Left ventricle myocardium superior (tissue), 1 donor: ENCODE measurements at regions not wholly inside any gene's neighbourhood (a gene's known extent, or its start where the extent isn't known, plus 50 kb on each side); places are given as distances from the start of the nearest gene placed in this dataset.
"Not testable (repeated sequence)": the region's sequence is repeated elsewhere in the genome, so short reads cannot be mapped to it uniquely, and the experiment has no call there.

ENCODE experiments used
- ATAC-seq: fragments of 200-7000 bp; cut with Tn5 transposase; one replicate; pipeline ENCODE4 v1.9.1; 2020; ENCODE audit warnings: mild to moderate bottlenecking, moderate library complexity
- DNase-seq: peaks from one replicate; pipeline ENCODE4 v3.0.0-alpha.2; 2020
- intact Hi-C: fragments of 100-400 bp; cut with micrococcal nuclease; formaldehyde crosslinking; loops from one replicate; pipeline ENCODE4 v1.11.0; 2022
- donor health status: DM: no; HTN: yes; CAD: no; lungs with severe emphysema.

DNA sequence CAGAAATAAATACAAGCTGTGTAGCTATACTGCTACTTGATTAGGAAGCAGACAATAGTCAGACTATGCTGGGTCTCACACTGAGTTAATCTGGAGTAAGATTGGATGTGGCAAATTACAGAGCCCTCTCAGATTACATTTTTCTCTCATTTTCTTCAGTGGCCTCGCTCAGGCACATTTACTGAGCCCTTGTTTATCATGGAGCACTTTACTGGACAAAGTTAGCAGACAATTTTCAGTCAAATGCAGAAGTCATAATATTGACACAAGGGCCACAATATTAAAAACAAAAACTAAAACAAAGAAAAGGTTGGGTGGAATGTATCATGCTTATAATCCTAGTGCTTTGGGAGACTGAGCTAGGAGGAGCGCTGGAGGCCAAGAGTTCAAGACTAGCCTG lies 95.0 kb upstream of the MAP3K7 start:
- intact Hi-C loops, result no loop called here
- DNase-seq (no peak), ATAC-seq (no peak)

DNA sequence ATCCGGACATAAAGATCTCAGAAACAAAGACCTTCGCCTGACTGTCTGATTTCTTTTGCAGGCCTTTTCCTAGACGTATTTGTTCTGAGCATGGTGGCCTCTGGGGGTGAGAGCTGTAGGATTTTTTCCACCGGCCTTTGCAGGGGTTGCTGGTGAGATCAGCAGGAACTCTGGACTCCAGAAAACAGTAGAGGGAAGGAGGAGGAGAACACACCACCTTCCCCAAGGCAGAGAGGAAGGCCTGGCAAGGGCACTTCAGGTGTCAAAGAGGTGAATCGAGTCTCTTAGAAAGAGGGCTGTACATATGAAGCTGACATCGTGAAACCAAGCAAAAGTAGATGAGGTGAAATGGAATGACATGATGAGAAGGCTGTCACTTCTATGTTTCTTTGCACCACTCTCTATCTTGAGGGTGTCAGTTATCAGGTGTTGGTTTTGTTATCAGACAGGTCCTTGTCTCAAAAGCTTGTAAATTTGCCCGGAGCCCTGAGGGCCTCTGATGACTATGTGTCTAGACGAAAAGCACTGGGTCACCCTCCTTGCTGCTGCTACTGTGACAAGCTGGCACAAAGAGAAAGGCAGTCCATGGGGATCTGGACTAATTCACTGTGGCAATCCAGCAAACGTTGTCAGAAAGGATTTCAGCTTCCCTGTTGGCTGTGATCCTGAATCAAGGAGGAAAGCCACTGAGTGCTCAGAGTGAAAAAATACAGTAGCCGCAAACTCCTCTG lies 91.3 kb upstream of the MAP3K7 start:
- ATAC-seq, result peak; percentile 90
- intact Hi-C loops, result no loop called here
- DNase-seq, result no peak

DNA sequence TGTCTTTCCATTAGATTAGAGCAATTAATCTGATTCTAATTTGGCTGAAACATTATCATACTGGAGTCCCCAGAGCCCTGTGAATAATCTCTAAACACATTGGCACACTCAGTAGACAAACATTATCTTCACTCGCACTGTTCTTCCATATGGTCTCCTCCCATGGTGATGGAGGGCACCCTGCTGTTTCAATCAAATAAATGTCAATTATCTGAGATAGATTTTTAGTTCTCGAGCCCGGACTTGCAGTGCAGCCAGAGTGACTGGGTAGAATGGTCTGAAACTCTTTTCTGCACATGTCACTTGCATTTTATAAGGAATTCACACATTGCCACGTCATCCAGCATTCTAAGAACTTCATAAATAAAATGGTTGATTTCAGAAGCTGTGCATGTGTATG lies 90.6 kb upstream of the MAP3K7 start:
- ATAC-seq (no peak), DNase-seq (no peak)
- intact Hi-C loops, result no loop called here

DNA sequence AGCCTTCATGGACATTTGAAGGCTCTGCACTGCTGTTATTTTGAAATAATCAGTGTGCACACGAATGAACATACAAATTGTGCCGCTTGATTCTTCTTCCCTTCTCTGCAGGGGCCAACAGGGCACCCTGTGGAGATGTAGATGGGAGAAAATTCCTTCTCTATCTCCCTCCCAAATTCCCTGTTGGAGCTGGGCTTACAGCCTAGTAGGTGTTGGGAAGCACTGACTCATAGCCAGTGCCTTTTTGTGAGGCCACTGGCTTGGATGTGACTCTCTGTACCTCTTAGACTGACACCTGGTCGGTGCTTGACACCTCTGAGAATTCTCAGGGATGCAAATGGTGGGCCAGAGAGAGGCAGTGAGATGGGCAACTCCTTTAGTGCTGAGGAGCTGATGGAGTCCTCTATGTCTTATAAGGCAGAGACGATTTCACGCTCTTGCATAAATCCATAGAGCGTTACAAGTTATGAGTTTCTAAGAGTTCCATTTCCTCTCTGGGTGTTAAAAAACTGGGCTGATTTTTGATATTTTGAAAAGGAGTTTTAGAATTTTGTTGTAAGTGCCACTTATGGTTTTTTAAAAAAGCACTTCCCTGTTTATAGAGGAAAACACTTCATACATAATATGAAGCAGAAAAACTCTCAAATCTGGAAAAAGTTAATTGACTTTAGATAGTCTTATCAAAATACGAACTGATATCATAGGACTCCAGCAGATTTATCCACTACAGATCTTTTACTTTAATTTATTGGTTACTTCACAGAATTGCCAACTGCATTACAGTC lies 89.8 kb upstream of the MAP3K7 start:
- ATAC-seq, result no peak
- DNase-seq, result no peak
- intact Hi-C loops, result no loop called here

DNA sequence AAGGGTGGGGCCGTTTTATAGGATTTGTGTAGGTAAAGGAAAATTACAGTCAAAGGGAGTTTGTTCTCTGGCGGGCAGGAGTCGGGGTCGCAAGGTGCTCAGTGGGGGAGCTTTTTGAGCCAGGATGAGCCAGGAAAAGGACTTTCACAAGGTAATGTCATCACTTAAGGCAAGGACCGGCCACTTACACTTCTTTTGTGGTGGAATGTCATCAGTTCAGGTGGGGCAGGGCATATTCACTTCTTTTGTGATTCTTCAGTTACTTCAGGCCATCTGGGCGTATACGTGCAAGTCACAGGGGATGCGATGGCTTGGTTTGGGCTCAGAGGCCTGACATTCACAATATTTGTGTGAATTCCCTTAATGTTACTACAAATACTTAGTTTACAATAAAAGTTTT lies 88.2 kb upstream of the MAP3K7 start:
- ATAC-seq, DNase-seq, intact Hi-C loops: not testable (repeated sequence)

DNA sequence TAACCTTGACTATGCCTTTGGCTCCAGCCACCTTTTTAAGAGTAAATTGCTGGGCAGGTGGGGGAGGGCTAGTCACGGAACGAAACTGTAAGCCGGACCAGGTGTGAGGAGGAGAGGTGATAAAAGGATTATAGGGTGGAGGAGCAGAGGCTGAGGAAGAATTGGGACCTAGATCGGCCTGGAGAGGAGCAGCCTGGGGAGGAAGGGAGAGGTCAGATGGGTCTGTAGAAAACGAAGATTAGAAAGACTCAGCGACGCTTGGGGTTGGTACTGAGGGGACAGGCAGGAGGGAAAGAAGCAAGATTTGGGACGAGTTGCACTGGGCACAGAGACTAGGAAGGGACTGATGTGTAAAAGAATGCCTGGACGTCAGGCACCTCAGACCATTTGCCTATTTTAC lies 87.2 kb upstream of the MAP3K7 start:
- DNase-seq, intact Hi-C loops, ATAC-seq: not testable (repeated sequence)

DNA sequence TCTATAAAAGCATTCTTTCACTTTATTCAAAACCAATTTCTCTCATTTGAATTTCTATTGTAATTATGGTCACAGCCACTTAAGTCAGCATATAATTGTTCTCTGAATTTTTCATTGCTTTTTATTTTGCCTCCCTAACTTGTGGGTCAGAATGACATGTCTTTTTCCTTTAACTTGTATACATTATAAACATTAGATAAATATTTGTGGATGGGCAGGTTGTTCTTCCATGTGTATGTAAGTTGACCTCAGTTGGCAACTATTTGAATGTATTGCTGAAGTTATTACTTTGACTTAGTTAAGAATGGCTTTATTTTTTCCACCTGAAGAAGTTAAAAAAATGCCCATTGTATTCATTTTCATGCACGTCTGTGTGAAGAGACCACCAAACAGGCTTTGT lies 83.0 kb upstream of the MAP3K7 start:
- DNase-seq (no peak), ATAC-seq (no peak)
- intact Hi-C loops, result no loop called here

DNA sequence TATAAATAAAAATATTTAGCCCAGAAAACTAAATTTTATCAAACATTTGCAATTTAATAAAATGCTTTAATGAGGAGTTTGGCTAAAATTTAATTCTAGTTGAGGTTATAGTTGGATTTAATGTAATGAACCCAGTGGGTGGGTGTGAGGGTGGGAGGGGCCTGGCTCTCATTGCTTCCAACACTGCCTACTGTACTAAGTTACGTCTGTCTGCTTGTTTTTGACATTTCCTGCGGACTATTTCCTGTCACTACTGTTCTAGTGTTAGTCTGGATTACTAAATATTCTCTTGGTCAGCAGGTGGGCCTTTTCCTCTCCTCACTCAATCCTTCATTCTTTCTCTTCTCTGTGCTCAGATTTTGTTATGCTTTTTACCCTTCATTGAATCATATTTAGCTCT lies 82.5 kb upstream of the MAP3K7 start:
- DNase-seq (no peak), ATAC-seq (no peak)
- intact Hi-C loops, result no loop called here

DNA sequence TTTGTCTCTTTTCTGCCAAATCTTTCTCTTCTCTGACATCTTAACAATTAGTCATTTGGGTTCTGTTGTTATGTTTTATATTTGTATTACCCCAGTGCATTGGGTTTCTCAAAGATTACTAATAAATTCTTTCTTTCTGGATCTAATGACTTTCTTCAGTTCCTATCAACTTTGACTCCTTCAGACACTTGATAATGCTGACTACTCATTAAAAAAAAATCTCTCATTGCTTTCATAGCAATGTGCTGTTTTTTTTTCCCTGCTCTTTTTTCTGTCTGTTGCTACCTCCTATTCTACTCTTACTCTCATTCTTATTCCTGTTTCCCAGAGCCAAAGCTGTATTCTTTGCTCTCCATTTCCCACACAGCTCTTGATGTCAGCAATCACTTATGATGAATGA lies 81.3 kb upstream of the MAP3K7 start:
- DNase-seq (no peak), ATAC-seq (no peak)
- intact Hi-C loops, result no loop called here

DNA sequence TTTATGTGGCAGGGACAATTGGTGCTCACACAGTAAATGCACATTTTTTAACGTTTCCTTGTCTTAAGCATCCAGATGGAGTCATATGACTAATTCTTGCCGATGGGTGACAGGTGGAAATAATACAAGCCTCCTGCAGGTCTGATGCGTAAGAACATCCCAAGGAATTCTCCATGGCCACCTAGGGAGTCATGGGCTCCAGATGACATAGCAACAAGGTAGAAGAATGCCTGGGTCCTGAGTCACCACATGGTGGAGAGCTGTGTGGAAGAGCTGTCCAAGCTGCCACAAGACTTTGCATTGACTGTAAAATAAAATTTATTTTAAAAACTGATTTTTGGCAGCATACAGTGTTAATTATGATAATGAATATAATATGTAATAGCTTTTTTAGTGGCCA lies 77.0 kb upstream of the MAP3K7 start:
- intact Hi-C loops, result no loop called here
- DNase-seq, result no peak
- ATAC-seq, result no peak

DNA sequence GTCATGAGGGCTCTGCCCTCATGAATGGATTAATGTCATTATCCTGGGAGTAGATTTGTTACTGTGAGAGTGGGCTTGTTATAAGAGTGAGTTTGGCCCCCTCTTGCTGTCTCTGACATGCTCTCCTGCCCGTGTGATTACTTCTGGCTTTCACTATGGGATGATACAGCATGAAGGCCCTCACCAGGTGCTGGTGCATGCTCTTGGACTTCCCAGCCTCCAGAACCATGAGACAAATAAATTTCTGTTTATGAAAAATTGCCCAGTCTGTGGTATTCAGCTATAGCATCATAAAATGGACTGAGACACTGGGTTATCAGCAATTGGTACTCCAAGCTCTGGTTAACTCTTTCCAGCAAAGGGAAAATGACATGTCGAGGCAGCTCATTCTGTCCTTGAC lies 76.2 kb upstream of the MAP3K7 start:
- intact Hi-C loops, result no loop called here
- no peak for DNase-seq
- no peak for ATAC-seq

DNA sequence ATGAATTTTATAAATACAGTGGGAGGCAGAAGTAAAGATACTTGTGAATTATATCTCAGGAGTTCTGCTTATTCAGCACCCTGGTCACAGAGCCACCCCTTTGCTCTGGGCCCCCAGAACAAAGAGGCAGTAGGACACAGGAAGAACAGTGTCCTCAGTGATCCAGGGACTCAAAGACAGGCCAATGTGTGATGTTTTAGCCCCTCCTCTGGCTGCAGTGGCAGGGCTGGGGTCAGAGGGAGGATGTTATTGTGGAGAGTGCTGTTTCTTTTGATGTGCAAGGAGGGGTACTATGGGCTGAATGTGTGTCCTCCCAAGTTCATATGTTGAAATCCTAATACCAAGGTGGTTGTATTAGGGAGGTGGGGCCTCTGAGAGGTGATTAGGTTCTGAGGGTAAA lies 74.1 kb upstream of the MAP3K7 start:
- intact Hi-C loops, result no loop called here
- DNase-seq, result no peak
- ATAC-seq, result no peak

DNA sequence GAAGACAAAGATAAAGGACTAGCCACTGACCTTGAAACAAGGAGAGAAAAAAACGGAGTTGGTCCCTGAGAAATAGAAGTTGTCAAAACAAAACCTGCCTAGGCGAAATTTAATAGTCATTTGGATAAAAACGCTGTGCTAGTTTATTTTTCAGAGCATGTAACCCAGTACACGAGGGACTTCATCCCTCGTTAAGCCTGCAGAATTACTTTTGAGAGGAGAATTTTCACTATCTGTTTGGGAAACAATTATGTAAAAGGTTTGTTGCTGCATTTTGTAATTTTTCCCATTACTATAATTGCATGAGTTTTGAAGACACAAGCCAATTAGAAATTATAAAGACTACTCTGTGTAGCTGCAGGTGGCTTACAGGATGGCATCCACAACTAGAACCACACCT lies 71.6 kb upstream of the MAP3K7 start:
- no peak for ATAC-seq
- intact Hi-C loops, result no loop called here
- DNase-seq, result no peak

DNA sequence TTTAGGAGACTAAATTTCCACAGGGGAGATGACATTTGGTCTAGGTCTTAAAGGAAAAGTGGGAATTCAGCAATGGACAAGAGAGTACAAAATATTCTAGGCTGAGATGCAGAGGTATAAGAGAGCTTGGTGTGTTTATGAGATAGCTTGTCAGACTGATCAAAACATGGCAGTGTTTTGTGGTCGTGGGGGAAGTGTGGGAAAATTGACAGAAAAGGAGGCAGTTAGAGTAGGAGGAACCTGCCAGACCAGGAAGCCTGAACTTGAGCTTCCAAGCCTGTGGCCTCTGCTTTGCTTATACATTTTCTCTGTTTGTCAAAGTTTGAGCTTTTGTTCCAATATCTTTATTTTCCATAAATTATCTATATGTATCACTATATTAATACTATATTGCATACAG lies 69.5 kb upstream of the MAP3K7 start:
- ATAC-seq (no peak), DNase-seq (no peak)
- intact Hi-C loops, result no loop called here

DNA sequence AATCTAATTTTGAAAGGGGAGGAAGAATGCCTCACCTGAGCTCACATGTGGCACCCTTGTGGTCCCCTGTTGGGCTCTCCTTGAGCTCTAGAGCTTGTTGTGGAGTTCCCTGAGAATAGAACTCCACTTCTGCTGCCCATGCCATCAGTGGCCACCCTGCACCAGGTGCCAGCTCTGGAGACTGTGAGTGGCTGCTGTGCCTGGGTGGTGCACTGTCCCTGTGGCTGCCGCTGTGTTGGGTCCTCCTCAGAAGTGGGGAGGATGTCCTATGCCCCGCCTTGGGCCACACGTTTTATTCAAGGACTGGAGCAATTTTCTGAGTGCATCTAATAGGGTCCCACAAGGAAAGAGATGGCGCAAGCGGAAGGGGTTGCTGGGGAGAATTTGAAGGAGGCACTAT lies 67.9 kb upstream of the MAP3K7 start:
- no peak for DNase-seq
- intact Hi-C loops, result no loop called here
- ATAC-seq, result no peak

DNA sequence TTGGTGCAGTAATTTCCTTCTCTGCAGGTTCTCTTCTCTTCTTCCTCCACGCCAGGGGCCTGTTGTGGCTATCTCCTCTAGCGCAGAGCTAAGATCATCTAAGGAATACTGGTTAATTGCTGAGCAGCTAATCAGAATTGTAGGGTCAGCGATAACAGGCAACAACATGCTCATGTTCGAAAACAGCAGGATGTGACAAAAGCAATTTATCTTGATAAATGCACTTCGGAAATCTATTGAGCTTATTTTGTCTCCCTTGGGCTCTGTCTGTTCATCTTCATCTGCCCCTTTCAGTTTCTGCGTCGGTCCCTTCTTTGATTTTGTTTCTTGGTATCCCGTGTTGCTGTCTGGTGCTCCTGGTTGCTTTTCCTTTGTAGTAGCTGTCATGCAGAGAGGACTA lies 67.3 kb upstream of the MAP3K7 start:
- no peak for ATAC-seq
- intact Hi-C loops, result no loop called here

DNA sequence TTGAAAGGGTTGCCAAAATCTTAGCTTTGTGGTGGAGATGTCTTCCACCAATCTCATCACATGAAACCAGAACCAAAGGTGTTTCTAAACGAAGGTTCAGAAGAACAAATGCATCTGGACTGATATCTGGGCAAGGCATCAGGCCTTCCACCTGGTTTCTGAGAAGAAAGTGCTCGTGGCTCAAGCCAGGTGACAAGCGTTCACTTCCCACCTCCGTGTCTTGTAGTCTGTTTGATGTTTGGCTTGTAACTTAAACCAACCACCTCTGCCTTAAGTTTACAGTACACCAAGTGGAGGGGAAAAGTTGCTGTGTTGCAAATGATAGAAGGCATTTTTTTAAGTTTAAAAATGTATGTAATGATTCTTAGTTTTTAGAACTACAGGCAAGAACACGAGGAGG lies 66.9 kb upstream of the MAP3K7 start:
- intact Hi-C loops, result no loop called here
- ATAC-seq (no peak), DNase-seq (no peak)

More for the DNA sequence above, 67.3 kb upstream of the MAP3K7 start:
- DNase-seq, result no peak

DNA sequence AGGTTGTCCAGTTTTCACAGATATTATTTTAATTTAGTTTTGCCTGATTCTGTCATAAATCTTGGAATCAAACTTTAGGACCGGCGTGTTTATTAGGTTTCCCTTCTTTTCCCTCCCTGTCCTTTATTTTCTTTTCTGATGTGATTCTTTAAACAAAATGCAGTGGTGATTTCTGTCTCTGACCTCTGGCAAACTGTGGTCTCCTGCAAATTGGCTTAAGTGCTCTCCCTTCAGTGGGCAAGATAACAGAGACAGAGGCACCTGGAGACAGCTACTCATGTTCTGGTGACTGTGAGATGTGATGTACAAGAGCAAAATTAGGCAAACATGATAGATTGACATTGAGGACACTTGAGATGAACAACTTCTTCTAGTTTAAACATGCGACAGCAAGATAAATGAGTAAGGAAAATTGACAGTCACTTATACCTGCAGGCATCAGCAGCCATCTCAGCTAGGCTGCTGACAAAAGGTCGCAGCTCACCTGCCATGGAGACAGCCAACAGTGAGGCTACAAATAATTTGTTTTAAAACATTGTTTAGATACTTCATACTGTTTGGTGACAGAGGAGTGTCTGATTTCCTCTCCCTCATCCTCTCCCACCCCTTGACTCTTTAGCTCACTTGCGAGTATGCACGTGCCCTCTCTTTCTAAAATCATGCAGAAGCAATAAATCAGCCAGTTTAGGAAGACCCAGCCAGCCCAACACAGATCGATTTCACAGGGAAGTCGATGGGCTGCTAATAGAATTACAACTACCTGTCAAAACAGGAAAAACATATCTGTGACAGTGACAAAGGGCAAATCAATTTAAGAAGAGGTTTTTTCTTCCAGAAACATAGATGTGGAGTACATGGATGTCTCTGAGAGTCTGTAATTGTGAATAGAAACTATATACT lies 63.4 kb upstream of the MAP3K7 start:
- DNase-seq (no peak), ATAC-seq (no peak)
- intact Hi-C loops, result no loop called here

DNA sequence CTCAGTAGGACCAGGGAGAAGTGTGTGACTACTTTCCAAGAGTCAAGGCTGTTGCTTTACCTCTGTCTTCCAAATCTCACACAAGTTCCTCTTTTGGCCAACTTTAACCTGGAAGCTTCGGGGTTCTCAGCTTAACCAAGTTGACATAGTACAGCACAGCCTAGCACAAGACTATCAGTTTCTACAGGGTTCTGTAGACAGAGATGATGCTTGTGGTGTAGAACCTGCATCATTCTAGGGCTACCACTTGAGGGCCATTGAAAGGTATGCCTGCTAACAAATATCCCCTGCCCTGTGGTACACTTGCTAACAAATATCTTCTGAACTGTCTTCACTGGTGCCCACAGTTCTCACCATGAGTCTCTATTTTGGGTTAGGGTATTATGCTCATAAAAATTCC lies 62.0 kb upstream of the MAP3K7 start:
- DNase-seq, result no peak
- intact Hi-C loops, result no loop called here
- no peak for ATAC-seq

DNA sequence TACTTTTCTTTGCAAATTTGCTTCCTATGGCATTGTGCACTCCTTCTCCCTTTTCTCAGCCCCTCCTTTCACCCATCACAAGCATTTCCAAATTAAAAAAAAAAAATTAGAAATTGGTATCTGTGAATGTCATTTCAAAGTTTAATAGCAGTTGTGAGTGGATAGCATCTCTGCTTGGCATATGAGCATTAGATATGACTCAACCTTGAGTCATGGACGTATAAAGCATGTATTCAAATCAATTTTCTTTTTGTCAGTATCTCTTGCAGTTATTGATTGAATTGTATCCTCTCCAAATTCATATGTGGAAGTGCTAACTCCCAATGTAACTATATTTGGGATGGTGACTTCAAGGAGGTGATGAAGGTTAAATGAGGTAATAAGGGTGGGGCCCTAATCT lies 60.1 kb upstream of the MAP3K7 start:
- no peak for DNase-seq
- no peak for ATAC-seq
- intact Hi-C loops, result no loop called here
